ENCODE measurements at regions not wholly inside any gene's neighbourhood (a gene's known extent, or its start where the extent isn't known, plus 50 kb on each side); places are given as distances from the start of the nearest gene placed in this dataset.

- Mint-ChIP-seq H3K27me3 (ENCODE audit: low read depth) (no peaks in the 10 kb centered on the region; the same call in none of the 2 replicates), H3K4me3 (no peak overlapping the region; the same call in 1 of the 2 replicates), H3K9me3 (no peaks in the 10 kb centered on the region), H3K4me1 (peaks cover 65% of the 10 kb centered on the region), H3K27ac (peak overlapping the region; percentile 99), H3K36me3 (no peaks in the 10 kb centered on the region)
- ChIA-PET POLR2A (no interaction called here), CTCF (interaction anchor here (0.6 to 1.6 kb wide), 4 partner anchors 35 to 306 kb away, joined by 3 to 6 read pairs (median 4); no protein-coding TSS in a partner anchor)
- ATAC-seq, result peak; percentile 77
- DNase-seq (ENCODE audit: low spot score), result peak; percentile 49
- no peak for TF ChIP-seq ZNF512 (CRISPR knock-in tag; IDR thresholded peaks at IDR 0.05; ENCODE audit: borderline replicate concordance)
- TF ChIP-seq ZNF396 (CRISPR knock-in tag; IDR thresholded peaks at IDR 0.05; ENCODE audit: borderline replicate concordance), result no peak
- 0 out of 2 replicates have a peak, but pooled peaks have one; percentile 9 for TF ChIP-seq ERG (CRISPR knock-in tag; IDR thresholded peaks at IDR 0.05)
- TF ChIP-seq ZNF423 (CRISPR knock-in tag; IDR thresholded peaks at IDR 0.05), result peak; percentile 66; the same call in 1 of the 2 replicates
- TF ChIP-seq NFYB (CRISPR knock-in tag; conservative IDR thresholded peaks at IDR 0.05; ENCODE audit: low read depth), result no peak
- 0 out of 2 replicates have a peak, but pooled peaks have one; percentile 15 for TF ChIP-seq SP1 (CRISPR knock-in tag; conservative IDR thresholded peaks at IDR 0.05)
- no peak; the same call in 1 of the 2 replicates for TF ChIP-seq TEAD4 (CRISPR knock-in tag; IDR thresholded peaks at IDR 0.05)
- TF ChIP-seq, protein P1, sequence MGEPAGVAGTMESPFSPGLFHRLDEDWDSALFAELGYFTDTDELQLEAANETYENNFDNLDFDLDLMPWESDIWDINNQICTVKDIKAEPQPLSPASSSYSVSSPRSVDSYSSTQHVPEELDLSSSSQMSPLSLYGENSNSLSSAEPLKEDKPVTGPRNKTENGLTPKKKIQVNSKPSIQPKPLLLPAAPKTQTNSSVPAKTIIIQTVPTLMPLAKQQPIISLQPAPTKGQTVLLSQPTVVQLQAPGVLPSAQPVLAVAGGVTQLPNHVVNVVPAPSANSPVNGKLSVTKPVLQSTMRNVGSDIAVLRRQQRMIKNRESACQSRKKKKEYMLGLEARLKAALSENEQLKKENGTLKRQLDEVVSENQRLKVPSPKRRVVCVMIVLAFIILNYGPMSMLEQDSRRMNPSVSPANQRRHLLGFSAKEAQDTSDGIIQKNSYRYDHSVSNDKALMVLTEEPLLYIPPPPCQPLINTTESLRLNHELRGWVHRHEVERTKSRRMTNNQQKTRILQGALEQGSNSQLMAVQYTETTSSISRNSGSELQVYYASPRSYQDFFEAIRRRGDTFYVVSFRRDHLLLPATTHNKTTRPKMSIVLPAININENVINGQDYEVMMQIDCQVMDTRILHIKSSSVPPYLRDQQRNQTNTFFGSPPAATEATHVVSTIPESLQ (CRISPR knock-in tag; IDR thresholded peaks at IDR 0.05), result no peak
Observed at GRCh38 chr16:79298894-79299799, 301.4 kb downstream of the MAF start.

DNA sequence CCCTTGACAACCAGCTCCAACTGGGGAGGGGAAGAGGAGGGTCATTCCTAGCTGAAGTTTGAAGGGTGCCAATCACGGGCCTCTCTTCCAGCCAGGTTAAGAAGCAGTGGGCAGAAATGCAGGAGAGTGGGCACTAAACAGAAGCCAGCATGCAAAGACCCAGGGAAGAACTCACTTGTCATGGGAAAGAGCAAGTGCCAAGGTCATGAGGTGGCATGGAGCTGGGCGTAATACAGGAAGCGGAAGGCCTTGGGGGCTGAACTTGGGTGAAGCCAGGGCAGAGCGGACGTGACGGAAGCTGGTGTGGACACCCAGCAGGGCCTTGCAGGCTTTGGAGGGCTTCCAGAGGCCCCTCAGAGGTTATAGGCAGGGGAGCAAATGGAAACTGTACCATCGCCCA is 302.1 kb downstream of the MAF start:
- TF ChIP-seq EMX1 (CRISPR knock-in tag; IDR thresholded peaks at IDR 0.05), result no peak
- TF ChIP-seq, protein P2, sequence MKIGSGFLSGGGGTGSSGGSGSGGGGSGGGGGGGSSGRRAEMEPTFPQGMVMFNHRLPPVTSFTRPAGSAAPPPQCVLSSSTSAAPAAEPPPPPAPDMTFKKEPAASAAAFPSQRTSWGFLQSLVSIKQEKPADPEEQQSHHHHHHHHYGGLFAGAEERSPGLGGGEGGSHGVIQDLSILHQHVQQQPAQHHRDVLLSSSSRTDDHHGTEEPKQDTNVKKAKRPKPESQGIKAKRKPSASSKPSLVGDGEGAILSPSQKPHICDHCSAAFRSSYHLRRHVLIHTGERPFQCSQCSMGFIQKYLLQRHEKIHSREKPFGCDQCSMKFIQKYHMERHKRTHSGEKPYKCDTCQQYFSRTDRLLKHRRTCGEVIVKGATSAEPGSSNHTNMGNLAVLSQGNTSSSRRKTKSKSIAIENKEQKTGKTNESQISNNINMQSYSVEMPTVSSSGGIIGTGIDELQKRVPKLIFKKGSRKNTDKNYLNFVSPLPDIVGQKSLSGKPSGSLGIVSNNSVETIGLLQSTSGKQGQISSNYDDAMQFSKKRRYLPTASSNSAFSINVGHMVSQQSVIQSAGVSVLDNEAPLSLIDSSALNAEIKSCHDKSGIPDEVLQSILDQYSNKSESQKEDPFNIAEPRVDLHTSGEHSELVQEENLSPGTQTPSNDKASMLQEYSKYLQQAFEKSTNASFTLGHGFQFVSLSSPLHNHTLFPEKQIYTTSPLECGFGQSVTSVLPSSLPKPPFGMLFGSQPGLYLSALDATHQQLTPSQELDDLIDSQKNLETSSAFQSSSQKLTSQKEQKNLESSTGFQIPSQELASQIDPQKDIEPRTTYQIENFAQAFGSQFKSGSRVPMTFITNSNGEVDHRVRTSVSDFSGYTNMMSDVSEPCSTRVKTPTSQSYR (CRISPR knock-in tag; IDR thresholded peaks at IDR 0.05), result no peak
- H3K36me3 Mint-ChIP-seq, result no peaks in the 10 kb centered on the region
- no peaks in the 10 kb centered on the region for H3K9me3 Mint-ChIP-seq
- H3K4me1 Mint-ChIP-seq, result peaks cover 65% of the 10 kb centered on the region
- ATAC-seq, result no peak
- no peak for DNase-seq (ENCODE audit: low spot score)
- H3K27me3 Mint-ChIP-seq (ENCODE audit: low read depth), result no peaks in the 10 kb centered on the region; the same call in none of the 2 replicates
- H3K4me3 Mint-ChIP-seq, result no peak overlapping the region
- POLR2A ChIA-PET, result no interaction called here
- CTCF ChIA-PET, result interaction anchor here (0.6 to 1.6 kb wide), 3 partner anchors 36 to 307 kb away, joined by 3 to 6 read pairs (median 4); no protein-coding TSS in a partner anchor
- H3K27ac Mint-ChIP-seq, result peak overlapping the region; percentile 99

- Mint-ChIP-seq H3K4me3 (no peak overlapping the region), H3K27ac (0 out of 2 replicates have a peak overlapping the region, but pooled peaks have one; percentile 99), H3K4me1 (peaks cover 62% of the 10 kb centered on the region), H3K27me3 (ENCODE audit: low read depth) (no peaks in the 10 kb centered on the region; the same call in none of the 2 replicates), H3K36me3 (no peaks in the 10 kb centered on the region), H3K9me3 (no peaks in the 10 kb centered on the region)
- no peak for DNase-seq (ENCODE audit: low spot score)
- CTCF ChIA-PET, result interaction anchor here (1.6 kb wide), 1 partner anchor 37 kb away, joined by 6 read pairs; no protein-coding TSS in a partner anchor
- POLR2A ChIA-PET, result no interaction called here
- no peak for ATAC-seq
- TF ChIP-seq AR (CRISPR knock-in tag; IDR thresholded peaks at IDR 0.05), result no peak
- no peak for TF ChIP-seq SMAD3 (CRISPR knock-in tag; IDR thresholded peaks at IDR 0.05; ENCODE audit: borderline replicate concordance)
- TF ChIP-seq MXD4 (CRISPR knock-in tag; IDR thresholded peaks at IDR 0.05; ENCODE audit: borderline replicate concordance), result no peak
- TF ChIP-seq GTF2I (CRISPR knock-in tag; conservative IDR thresholded peaks at IDR 0.05), result no peak
- TF ChIP-seq NFATC4 (CRISPR knock-in tag; IDR thresholded peaks at IDR 0.05), result no peak
- TF ChIP-seq, protein P3, sequence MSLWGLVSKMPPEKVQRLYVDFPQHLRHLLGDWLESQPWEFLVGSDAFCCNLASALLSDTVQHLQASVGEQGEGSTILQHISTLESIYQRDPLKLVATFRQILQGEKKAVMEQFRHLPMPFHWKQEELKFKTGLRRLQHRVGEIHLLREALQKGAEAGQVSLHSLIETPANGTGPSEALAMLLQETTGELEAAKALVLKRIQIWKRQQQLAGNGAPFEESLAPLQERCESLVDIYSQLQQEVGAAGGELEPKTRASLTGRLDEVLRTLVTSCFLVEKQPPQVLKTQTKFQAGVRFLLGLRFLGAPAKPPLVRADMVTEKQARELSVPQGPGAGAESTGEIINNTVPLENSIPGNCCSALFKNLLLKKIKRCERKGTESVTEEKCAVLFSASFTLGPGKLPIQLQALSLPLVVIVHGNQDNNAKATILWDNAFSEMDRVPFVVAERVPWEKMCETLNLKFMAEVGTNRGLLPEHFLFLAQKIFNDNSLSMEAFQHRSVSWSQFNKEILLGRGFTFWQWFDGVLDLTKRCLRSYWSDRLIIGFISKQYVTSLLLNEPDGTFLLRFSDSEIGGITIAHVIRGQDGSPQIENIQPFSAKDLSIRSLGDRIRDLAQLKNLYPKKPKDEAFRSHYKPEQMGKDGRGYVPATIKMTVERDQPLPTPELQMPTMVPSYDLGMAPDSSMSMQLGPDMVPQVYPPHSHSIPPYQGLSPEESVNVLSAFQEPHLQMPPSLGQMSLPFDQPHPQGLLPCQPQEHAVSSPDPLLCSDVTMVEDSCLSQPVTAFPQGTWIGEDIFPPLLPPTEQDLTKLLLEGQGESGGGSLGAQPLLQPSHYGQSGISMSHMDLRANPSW (CRISPR knock-in tag; conservative IDR thresholded peaks at IDR 0.05; ENCODE audit: low read depth), result no peak
Observed at GRCh38 chr16:79297805-79298204, 302.7 kb downstream of the MAF start.
